ENCODE measurements at regions not wholly inside any gene's neighbourhood (a gene's known extent, or its start where the extent isn't known, plus 50 kb on each side); places are given as distances from the start of the nearest gene placed in this dataset.
"Not testable (repeated sequence)": the region's sequence is repeated elsewhere in the genome, so short reads cannot be mapped to it uniquely, and the experiment has no call there.

- DNase-seq (ENCODE audit: low read depth), result no peak
- H3K4me3 ChIP-seq (ENCODE audit: low read depth, low read length), result no peak overlapping the region
- TF ChIP-seq CTCF (IDR thresholded peaks at IDR 0.05; ENCODE audit: control insufficient read depth, extremely low read depth, insufficient read depth), result peak; percentile 55
Observed at GRCh38 chrX:138847930-138848329, 136.4 kb upstream of the FGF13 start.

GRCh38 chrX:138845786-138846185 lies 134.3 kb upstream of the FGF13 start:
- DNase-seq (ENCODE audit: low read depth), result no peak
- no peak overlapping the region for H3K4me3 ChIP-seq (ENCODE audit: low read depth, low read length)
- TF ChIP-seq CTCF (IDR thresholded peaks at IDR 0.05; ENCODE audit: control insufficient read depth, extremely low read depth, insufficient read depth), result no peak

GRCh38 chrX:138807400-138807799 lies 95.9 kb upstream of the FGF13 start:
- H3K4me3 ChIP-seq (ENCODE audit: low read depth, low read length); DNase-seq (ENCODE audit: low read depth): not testable (repeated sequence)

- no peak for TF ChIP-seq CTCF (IDR thresholded peaks at IDR 0.05; ENCODE audit: control insufficient read depth, extremely low read depth, insufficient read depth)
- no peak for DNase-seq (ENCODE audit: low read depth)
Observed at GRCh38 chrX:138794246-138794645, 82.7 kb upstream of the FGF13 start.

GRCh38 chrX:138791551-138791950 lies 80.0 kb upstream of the FGF13 start:
- TF ChIP-seq CTCF (IDR thresholded peaks at IDR 0.05; ENCODE audit: control insufficient read depth, extremely low read depth, insufficient read depth), result no peak
- no peak overlapping the region for H3K4me3 ChIP-seq (ENCODE audit: low read depth, low read length)
- no peak for DNase-seq (ENCODE audit: low read depth)

More at GRCh38 chrX:138794246-138794645, 82.7 kb upstream of the FGF13 start:
- H3K4me3 ChIP-seq (ENCODE audit: low read depth, low read length), result no peak overlapping the region

GRCh38 chrX:138788771-138789170 lies 77.3 kb upstream of the FGF13 start:
- DNase-seq (ENCODE audit: low read depth), result no peak
- H3K4me3 ChIP-seq (ENCODE audit: low read depth, low read length), result no peak overlapping the region
- TF ChIP-seq CTCF (IDR thresholded peaks at IDR 0.05; ENCODE audit: control insufficient read depth, extremely low read depth, insufficient read depth), result no peak

- H3K4me3 ChIP-seq (ENCODE audit: low read depth, low read length); DNase-seq (ENCODE audit: low read depth): not testable (repeated sequence)
Observed at GRCh38 chrX:138778576-138778909, 67.0 kb upstream of the FGF13 start.

GRCh38 chrX:138777908-138778575 lies 66.5 kb upstream of the FGF13 start:
- H3K4me3 ChIP-seq (ENCODE audit: low read depth, low read length), result not testable (repeated sequence)

GRCh38 chrX:138777230-138777629 lies 65.7 kb upstream of the FGF13 start:
- TF ChIP-seq CTCF (IDR thresholded peaks at IDR 0.05; ENCODE audit: control insufficient read depth, extremely low read depth, insufficient read depth), result peak; percentile 24; the same call in 1 of the 2 replicates
- no peak overlapping the region for H3K4me3 ChIP-seq (ENCODE audit: low read depth, low read length)
- no peak for DNase-seq (ENCODE audit: low read depth)

More at GRCh38 chrX:138777908-138778575, 66.5 kb upstream of the FGF13 start:
- DNase-seq (ENCODE audit: low read depth), result not testable (repeated sequence)

Measured in LNCaP clone FGC (cell line).